A549 (cell line): ENCODE measurements at regions not wholly inside any gene's neighbourhood (a gene's known extent, or its start where the extent isn't known, plus 50 kb on each side); places are given as distances from the start of the nearest gene placed in this dataset.

Source experiments
- BHLHE40 ChIP-seq: IDR thresholded peaks from 2 replicates; pipeline ENCODE4 v1.6.1; 2012; ENCODE audit warnings: low read depth, low read length, inconsistent platforms
- CTCF ChIP-seq: fragments of >200 bp; sonication (Bioruptor Twin); formaldehyde crosslinking; IDR thresholded peaks from 3 replicates; pipeline ENCODE4 v1.5.1; 2016
- EP300 ChIP-seq, 2 experiments: fragments of >200 bp; sonication (Bioruptor Twin); formaldehyde crosslinking; IDR thresholded peaks; 2 replicates in 1 of 2; 3 replicates in 1 of 2; pipeline ENCODE4 v1.6.1; 2016 to 2017
- HDAC2 ChIP-seq: fragments of 200-600 bp; sonication (generic); IDR thresholded peaks from 2 replicates; pipeline ENCODE4 v1.6.1; 2016
- HOXA7 ChIP-seq: fragments of 250-450 bp; sonication (Bioruptor Pico); IDR thresholded peaks from 2 replicates; pipeline ENCODE4 v1.5.0; 2020; ENCODE audit warnings: mild to moderate bottlenecking, moderate library complexity
- KDM1A ChIP-seq: fragments of 200-600 bp; sonication (generic); IDR thresholded peaks from 2 replicates; pipeline ENCODE4 v1.6.1; 2016; ENCODE audit warnings: low read depth, mild to moderate bottlenecking
- MYC ChIP-seq: IDR thresholded peaks from 2 replicates; pipeline ENCODE4 v1.6.1; 2012; ENCODE audit warnings: mild to moderate bottlenecking, inconsistent platforms, low read length, improper control_type of control experiment, borderline replicate concordance
- PBX3 ChIP-seq: IDR thresholded peaks from 2 replicates; pipeline ENCODE4 v1.6.1; 2012
- POLR2A ChIP-seq: IDR thresholded peaks from 2 replicates; pipeline ENCODE4 v1.6.1; 2012; ENCODE audit warnings: mild to moderate bottlenecking, low read length
- RCOR1 ChIP-seq: fragments of 150-350 bp; IDR thresholded peaks from 2 replicates; pipeline ENCODE4 v1.6.1; 2014; ENCODE audit warnings: antibody characterized with exemption, low read length, low read depth
- RFX5 ChIP-seq: fragments of 450-650 bp; IDR thresholded peaks from 2 replicates; pipeline ENCODE4 v1.7.1; 2014; ENCODE audit warnings: antibody characterized with exemption, mild to moderate bottlenecking, moderate library complexity
- USF2 ChIP-seq: fragments of 450-650 bp; IDR thresholded peaks from 2 replicates; pipeline ENCODE4 v1.6.1; 2014; ENCODE audit warnings: antibody characterized with exemption

GRCh38 chr12:69163681-69164362 lies 75.5 kb upstream of the CPSF6 start:
- TF ChIP-seq HDAC2 = no peak
- no peak for TF ChIP-seq RCOR1
- TF ChIP-seq HOXA7 = no peak
- no peak for TF ChIP-seq MYC
- TF ChIP-seq CTCF = no peak
- no peak for TF ChIP-seq PBX3
- no peak for TF ChIP-seq USF2
- no peak for TF ChIP-seq BHLHE40
- no peak for TF ChIP-seq EP300 (IDR thresholded peaks at IDR 0.05)
- no peak for TF ChIP-seq KDM1A
- no peak for TF ChIP-seq RFX5
- no peak for TF ChIP-seq POLR2A
